ENCODE measurements at regions not wholly inside any gene's neighbourhood (a gene's known extent, or its start where the extent isn't known, plus 50 kb on each side); places are given as distances from the start of the nearest gene placed in this dataset.

- intact Hi-C loops (cut with micrococcal nuclease; ENCODE audit: unreplicated experiment), result no loop called here
- Histone ChIP-seq H3K4me1 (ENCODE audit: control insufficient read depth, insufficient read depth, low read length) (peaks cover 34% of the 10 kb centered on the region), H3K4me3 (ENCODE audit: low read depth in 2 of 2, low read length in 2 of 2) (no peak overlapping the region), H3K9me3 (ENCODE audit: control insufficient read depth, insufficient read depth, low read depth, low read length) (no peaks in the 10 kb centered on the region), H3K27me3 (ENCODE audit: control insufficient read depth, insufficient read depth, low read length) (no peaks in the 10 kb centered on the region), H3K27ac (ENCODE audit: low read length) (peak overlapping the region; percentile 66), H3K36me3 (ENCODE audit: control insufficient read depth, insufficient read depth, low read length) (no peaks in the 10 kb centered on the region)
- DNase-seq (ENCODE audit: low read depth, low spot score) (no peak), ATAC-seq (peak; percentile 58; the same call in 1 of the 2 replicates)
- no TSS peak for BruUV-seq (replicated peaks)
- ChIA-PET POLR2A (no interaction called here), CTCF (no interaction called here)
- TF ChIP-seq REST (IDR thresholded peaks at IDR 0.05; ENCODE audit: insufficient read depth in 1 of 2, low read depth in 2 of 2, low read length in 1 of 2) (no peak), POLR2AphosphoS5 (IDR thresholded peaks at IDR 0.05; ENCODE audit: low read depth, low read length) (no peak), CTCF (IDR thresholded peaks at IDR 0.05) (no peak), SIN3A (IDR thresholded peaks at IDR 0.05; ENCODE audit: borderline replicate concordance, insufficient read depth, low read depth, low read length) (no peak), TCF7L2 (IDR thresholded peaks at IDR 0.05; ENCODE audit: low read depth, low read length) (no peak)
- in situ Hi-C loops (cut with HindIII; ENCODE audit: low pct_unique_long_range_greater_than_20kb, low sequenced_read_pairs), result no loop called here
Measured at GRCh38 chr11:130642994-130643393, 194.5 kb downstream of the ADAMTS15 start.

GRCh38 chr11:130644187-130644586, 195.7 kb downstream of the ADAMTS15 start:
- in situ Hi-C loops (cut with HindIII; ENCODE audit: low pct_unique_long_range_greater_than_20kb, low sequenced_read_pairs), result no loop called here
- no TSS peak for BruUV-seq (replicated peaks)
- ChIA-PET POLR2A (no interaction called here), CTCF (no interaction called here)
- DNase-seq (ENCODE audit: low read depth, low spot score) (no peak), ATAC-seq (no peak)
- Histone ChIP-seq H3K9me3 (ENCODE audit: control insufficient read depth, insufficient read depth, low read depth, low read length) (no peaks in the 10 kb centered on the region), H3K27ac (ENCODE audit: low read length) (peak overlapping the region; percentile 32), H3K36me3 (ENCODE audit: control insufficient read depth, insufficient read depth, low read length) (no peaks in the 10 kb centered on the region), H3K4me3 (ENCODE audit: low read depth in 2 of 2, low read length in 2 of 2) (no peak overlapping the region), H3K4me1 (ENCODE audit: control insufficient read depth, insufficient read depth, low read length) (peaks cover 22% of the 10 kb centered on the region), H3K27me3 (ENCODE audit: control insufficient read depth, insufficient read depth, low read length) (no peaks in the 10 kb centered on the region)
- intact Hi-C loops (cut with micrococcal nuclease; ENCODE audit: unreplicated experiment), result no loop called here
- TF ChIP-seq REST (IDR thresholded peaks at IDR 0.05; ENCODE audit: insufficient read depth in 1 of 2, low read depth in 2 of 2, low read length in 1 of 2) (no peak), CTCF (IDR thresholded peaks at IDR 0.05) (no peak), SIN3A (IDR thresholded peaks at IDR 0.05; ENCODE audit: borderline replicate concordance, insufficient read depth, low read depth, low read length) (no peak), POLR2AphosphoS5 (IDR thresholded peaks at IDR 0.05; ENCODE audit: low read depth, low read length) (no peak), TCF7L2 (IDR thresholded peaks at IDR 0.05; ENCODE audit: low read depth, low read length) (no peak)

Measured in Panc1 (cell line).